ENCODE measurements at regions not wholly inside any gene's neighbourhood (a gene's known extent, or its start where the extent isn't known, plus 50 kb on each side); places are given as distances from the start of the nearest gene placed in this dataset.

DNA sequence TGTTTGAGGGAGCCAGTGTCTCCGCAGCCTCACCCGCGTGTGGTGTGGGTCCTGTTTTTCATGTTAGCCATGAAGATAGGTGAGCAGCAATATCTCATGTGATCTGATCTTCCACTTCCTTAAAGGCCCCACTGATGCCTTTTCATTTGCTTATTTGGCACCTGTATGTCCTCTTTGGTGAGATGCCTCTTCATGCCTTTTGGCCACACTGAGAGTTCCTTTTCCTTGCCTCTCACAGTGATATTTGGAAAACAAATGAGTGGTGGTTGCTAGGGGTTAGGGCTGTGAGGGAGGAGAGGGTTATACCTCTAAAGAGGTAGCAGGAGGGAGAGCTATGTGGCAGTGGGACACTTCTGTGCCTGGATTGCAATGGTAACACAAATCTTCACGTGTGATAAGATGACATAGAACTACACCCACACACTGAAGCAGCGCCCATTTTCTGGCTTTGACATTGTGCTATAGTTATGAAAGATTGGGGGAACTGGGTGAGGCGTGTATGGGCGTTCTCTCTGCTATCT, 90.4 kb upstream of the TNS3 start:
- no peak for DNase-seq (ENCODE audit: low read depth in 1 of 2, low spot score in 1 of 2)
- Histone ChIP-seq H3K4me3 (replicated peaks; ENCODE audit: insufficient read depth, low read length) (no peak overlapping the region), H3K27ac (replicated peaks) (no peak overlapping the region), H3K27me3 (ENCODE audit: insufficient read depth, poor library complexity, severe bottlenecking) (no peaks in the 10 kb centered on the region)
- TF ChIP-seq, protein P1, sequence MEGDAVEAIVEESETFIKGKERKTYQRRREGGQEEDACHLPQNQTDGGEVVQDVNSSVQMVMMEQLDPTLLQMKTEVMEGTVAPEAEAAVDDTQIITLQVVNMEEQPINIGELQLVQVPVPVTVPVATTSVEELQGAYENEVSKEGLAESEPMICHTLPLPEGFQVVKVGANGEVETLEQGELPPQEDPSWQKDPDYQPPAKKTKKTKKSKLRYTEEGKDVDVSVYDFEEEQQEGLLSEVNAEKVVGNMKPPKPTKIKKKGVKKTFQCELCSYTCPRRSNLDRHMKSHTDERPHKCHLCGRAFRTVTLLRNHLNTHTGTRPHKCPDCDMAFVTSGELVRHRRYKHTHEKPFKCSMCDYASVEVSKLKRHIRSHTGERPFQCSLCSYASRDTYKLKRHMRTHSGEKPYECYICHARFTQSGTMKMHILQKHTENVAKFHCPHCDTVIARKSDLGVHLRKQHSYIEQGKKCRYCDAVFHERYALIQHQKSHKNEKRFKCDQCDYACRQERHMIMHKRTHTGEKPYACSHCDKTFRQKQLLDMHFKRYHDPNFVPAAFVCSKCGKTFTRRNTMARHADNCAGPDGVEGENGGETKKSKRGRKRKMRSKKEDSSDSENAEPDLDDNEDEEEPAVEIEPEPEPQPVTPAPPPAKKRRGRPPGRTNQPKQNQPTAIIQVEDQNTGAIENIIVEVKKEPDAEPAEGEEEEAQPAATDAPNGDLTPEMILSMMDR (IDR thresholded peaks at IDR 0.05; ENCODE audit: insufficient read depth, low read length) = no peak
- no peak for TF ChIP-seq SPI1 (IDR thresholded peaks at IDR 0.05; ENCODE audit: borderline replicate concordance, low read depth)
- no peak for TF ChIP-seq GABPA (IDR thresholded peaks at IDR 0.05; ENCODE audit: low read depth)
- TF ChIP-seq POLR2AphosphoS5 (IDR thresholded peaks at IDR 0.05; ENCODE audit: low read depth) = no peak
- TF ChIP-seq REST (IDR thresholded peaks at IDR 0.05; ENCODE audit: insufficient replicate concordance, low read depth) = no peak

DNA sequence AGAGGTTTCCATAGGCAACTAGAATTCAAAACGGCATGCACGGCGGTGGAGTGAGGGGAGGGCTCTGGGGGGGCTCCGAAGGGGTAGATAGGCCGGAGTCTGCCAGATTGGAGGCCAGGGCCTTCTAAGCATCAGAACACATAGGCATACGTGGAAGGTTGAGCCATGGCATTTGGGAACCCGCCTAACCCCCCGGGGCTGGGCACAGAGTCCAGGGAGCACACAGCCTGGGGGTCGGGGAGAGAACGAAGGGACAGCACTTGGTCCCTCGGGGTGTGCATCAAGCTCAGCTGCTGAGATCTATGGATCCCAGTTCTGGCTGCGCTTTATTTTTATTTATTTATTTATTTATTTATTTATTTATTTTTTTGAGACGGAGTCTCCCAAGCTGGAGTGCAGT, 89.4 kb upstream of the TNS3 start:
- no peak for DNase-seq (ENCODE audit: low read depth in 1 of 2, low spot score in 1 of 2)
- Histone ChIP-seq H3K27me3 (ENCODE audit: insufficient read depth, poor library complexity, severe bottlenecking) (no peaks in the 10 kb centered on the region), H3K27ac (replicated peaks) (no peak overlapping the region), H3K4me3 (replicated peaks; ENCODE audit: insufficient read depth, low read length) (no peak overlapping the region)
- TF ChIP-seq POLR2AphosphoS5 (IDR thresholded peaks at IDR 0.05; ENCODE audit: low read depth) (no peak), REST (IDR thresholded peaks at IDR 0.05; ENCODE audit: insufficient replicate concordance, low read depth) (no peak)

DNA sequence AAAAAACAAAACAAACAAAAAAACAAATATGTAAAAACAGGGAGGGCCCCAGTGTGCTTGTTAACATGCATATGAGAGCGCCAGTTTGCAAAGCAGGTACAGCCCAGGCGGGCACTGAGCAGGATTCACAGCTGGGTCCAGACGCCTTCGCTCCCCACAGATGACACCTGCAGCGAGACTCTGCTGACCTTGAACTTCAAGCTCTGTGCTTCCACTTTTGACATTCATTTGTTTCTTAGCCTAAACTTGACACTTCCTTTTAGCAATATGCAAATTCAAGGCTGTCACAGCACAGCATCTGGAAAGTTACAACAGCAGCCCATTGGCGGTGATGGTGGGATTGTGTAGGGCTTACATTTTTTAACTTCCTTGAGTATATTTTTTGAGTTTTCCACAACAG, 88.8 kb upstream of the TNS3 start:
- H3K27me3 ChIP-seq (ENCODE audit: insufficient read depth, poor library complexity, severe bottlenecking) = no peaks in the 10 kb centered on the region
- no peak overlapping the region for H3K4me3 ChIP-seq (replicated peaks; ENCODE audit: insufficient read depth, low read length)
- H3K27ac ChIP-seq (replicated peaks) = no peak overlapping the region
- TF ChIP-seq REST (IDR thresholded peaks at IDR 0.05; ENCODE audit: insufficient replicate concordance, low read depth) (no peak), SPI1 (IDR thresholded peaks at IDR 0.05; ENCODE audit: borderline replicate concordance, low read depth) (no peak), GABPA (IDR thresholded peaks at IDR 0.05; ENCODE audit: low read depth) (no peak), POLR2AphosphoS5 (IDR thresholded peaks at IDR 0.05; ENCODE audit: low read depth) (no peak)
- TF ChIP-seq, protein P1 (IDR thresholded peaks at IDR 0.05; ENCODE audit: insufficient read depth, low read length) = no peak
- DNase-seq (ENCODE audit: low read depth in 1 of 2, low spot score in 1 of 2) = no peak

Data from HL-60 (cell line).